ENCODE measurements at regions not wholly inside any gene's neighbourhood (a gene's known extent, or its start where the extent isn't known, plus 50 kb on each side); places are given as distances from the start of the nearest gene placed in this dataset.

DNA sequence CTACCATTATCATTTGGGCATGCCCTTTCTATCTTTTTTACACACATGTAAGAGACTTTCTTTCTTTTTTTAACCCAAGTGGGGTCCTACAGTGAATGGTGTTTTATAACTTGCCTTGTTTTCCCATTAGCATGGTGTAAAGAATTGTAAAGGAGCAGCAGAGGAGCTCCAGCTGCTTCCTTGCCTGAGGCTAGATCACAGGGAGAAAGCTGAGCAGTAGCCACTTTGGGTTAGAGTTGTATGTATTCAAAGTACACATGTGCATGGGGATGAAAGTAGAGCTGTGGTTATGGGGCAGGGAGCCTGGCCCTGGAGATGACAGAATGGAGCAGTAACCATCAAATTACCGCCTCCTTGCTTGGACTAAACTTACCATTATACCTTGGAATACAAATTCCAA, 231.1 kb upstream of the PDZRN3 start:
- TF ChIP-seq EZH2 (IDR thresholded peaks at IDR 0.05), result no peak
- no peak for TF ChIP-seq CTCF (IDR thresholded peaks at IDR 0.05)

Measured in neural progenitor cell (in vitro differentiated cells).